ENCODE measurements at regions not wholly inside any gene's neighbourhood (a gene's known extent, or its start where the extent isn't known, plus 50 kb on each side); places are given as distances from the start of the nearest gene placed in this dataset.

DNA sequence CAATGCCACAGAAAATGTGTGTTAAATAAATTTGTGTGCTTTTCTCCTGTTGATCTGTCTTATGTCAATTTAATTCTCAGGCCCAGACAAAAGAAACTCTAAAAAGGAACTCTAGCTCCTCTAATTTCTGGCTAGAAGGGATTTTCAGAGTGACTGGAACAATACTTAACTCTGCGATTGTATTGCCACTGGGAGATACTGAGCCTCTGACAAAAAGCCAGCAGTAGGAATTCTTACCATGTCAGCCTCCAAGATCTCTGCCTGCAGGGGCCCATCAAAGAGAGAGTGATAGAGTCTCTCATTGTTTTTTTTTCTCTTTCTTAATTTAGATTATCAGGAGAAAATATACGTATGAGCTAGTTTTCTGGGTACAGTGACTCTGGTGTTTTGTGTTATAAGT lies 1165.7 kb downstream of the BRINP3 start:
- H3K27me3 ChIP-seq (ENCODE audit: control insufficient read depth in 4 of 4, insufficient read depth in 4 of 4, low read length in 3 of 4): no peaks in the 10 kb centered on the region
- TF ChIP-seq GABPA (IDR thresholded peaks at IDR 0.05 in 1 of 2, conservative IDR thresholded peaks at IDR 0.05 in 1 of 2) (no peak), RAD21 (IDR thresholded peaks at IDR 0.05) (no peak), EGR1 (IDR thresholded peaks at IDR 0.05; ENCODE audit: low read depth in 2 of 2) (no peak), FOXA2 (IDR thresholded peaks at IDR 0.05) (no peak), NR2F2 (IDR thresholded peaks at IDR 0.05) (no peak), TAF1 (conservative IDR thresholded peaks at IDR 0.05) (no peak), HNF4G (IDR thresholded peaks at IDR 0.05) (no peak)
- TF ChIP-seq, protein P1, sequence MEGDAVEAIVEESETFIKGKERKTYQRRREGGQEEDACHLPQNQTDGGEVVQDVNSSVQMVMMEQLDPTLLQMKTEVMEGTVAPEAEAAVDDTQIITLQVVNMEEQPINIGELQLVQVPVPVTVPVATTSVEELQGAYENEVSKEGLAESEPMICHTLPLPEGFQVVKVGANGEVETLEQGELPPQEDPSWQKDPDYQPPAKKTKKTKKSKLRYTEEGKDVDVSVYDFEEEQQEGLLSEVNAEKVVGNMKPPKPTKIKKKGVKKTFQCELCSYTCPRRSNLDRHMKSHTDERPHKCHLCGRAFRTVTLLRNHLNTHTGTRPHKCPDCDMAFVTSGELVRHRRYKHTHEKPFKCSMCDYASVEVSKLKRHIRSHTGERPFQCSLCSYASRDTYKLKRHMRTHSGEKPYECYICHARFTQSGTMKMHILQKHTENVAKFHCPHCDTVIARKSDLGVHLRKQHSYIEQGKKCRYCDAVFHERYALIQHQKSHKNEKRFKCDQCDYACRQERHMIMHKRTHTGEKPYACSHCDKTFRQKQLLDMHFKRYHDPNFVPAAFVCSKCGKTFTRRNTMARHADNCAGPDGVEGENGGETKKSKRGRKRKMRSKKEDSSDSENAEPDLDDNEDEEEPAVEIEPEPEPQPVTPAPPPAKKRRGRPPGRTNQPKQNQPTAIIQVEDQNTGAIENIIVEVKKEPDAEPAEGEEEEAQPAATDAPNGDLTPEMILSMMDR (IDR thresholded peaks at IDR 0.05; ENCODE audit: low read depth, low read length, missing input control): no peak
- TF ChIP-seq, protein P2, sequence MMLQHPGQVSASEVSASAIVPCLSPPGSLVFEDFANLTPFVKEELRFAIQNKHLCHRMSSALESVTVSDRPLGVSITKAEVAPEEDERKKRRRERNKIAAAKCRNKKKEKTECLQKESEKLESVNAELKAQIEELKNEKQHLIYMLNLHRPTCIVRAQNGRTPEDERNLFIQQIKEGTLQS (IDR thresholded peaks at IDR 0.05): no peak
- TF ChIP-seq, protein P3, sequence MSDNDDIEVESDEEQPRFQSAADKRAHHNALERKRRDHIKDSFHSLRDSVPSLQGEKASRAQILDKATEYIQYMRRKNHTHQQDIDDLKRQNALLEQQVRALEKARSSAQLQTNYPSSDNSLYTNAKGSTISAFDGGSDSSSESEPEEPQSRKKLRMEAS (IDR thresholded peaks at IDR 0.05): no peak
- 89% methylated on average over 2 of the region's 2 CpGs for WGBS
- no peak overlapping the region for H3K9ac ChIP-seq (ENCODE audit: low read depth in 1 of 2, low read length in 2 of 2)
- no peak overlapping the region for H3K4me3 ChIP-seq (ENCODE audit: low read depth in 1 of 3, low read length in 3 of 3)
- DNase-seq (ENCODE audit: low spot score): no peak
- H3K36me3 ChIP-seq (ENCODE audit: control insufficient read depth in 4 of 4, insufficient read depth in 3 of 4, low read depth in 1 of 4, low read length in 3 of 4): no peaks in the 10 kb centered on the region
- no peak overlapping the region for H3K27ac ChIP-seq (ENCODE audit: low read depth in 1 of 2, low read length in 2 of 2)
- no peaks in the 10 kb centered on the region for H3K9me3 ChIP-seq (ENCODE audit: control insufficient read depth in 4 of 4, low read length in 3 of 4)
- H3K4me1 ChIP-seq (ENCODE audit: control insufficient read depth in 4 of 4, insufficient read depth in 4 of 4, low read length in 3 of 4): peaks cover 1 to 12% (median 4%) of the 10 kb centered on the region in 4 donors

DNA sequence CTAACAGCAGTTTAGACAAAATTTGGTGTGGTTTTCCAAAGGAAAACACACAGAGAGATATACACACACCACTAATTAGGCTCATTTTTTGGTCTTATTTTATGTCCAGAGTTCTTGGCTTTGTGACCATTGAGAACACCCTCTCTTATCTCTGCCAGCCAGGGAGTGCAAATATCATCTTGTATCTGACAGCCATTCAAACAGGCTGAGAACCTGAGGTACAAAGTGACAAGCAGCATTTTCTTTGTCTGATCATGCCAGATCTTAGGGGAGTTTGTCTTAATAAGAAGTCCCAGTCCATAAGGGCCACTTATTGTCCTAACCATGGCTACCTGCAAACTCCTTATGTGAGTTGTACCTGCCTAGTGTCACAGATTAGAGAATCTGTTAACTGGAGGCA lies 1165.2 kb downstream of the BRINP3 start:
- TF ChIP-seq, protein P1 (IDR thresholded peaks at IDR 0.05; ENCODE audit: low read depth, low read length, missing input control): no peak
- TF ChIP-seq NR2F2 (IDR thresholded peaks at IDR 0.05) (no peak), JUND (IDR thresholded peaks at IDR 0.05) (no peak), TAF1 (conservative IDR thresholded peaks at IDR 0.05) (no peak), GABPA (IDR thresholded peaks at IDR 0.05 in 1 of 2, conservative IDR thresholded peaks at IDR 0.05 in 1 of 2) (no peak), FOXA1 (IDR thresholded peaks at IDR 0.05) (no peak), FOXA2 (IDR thresholded peaks at IDR 0.05) (no peak), HNF4A (conservative IDR thresholded peaks at IDR 0.05) (no peak), YY1 (IDR thresholded peaks at IDR 0.05) (no peak), RAD21 (IDR thresholded peaks at IDR 0.05) (no peak), RXRA (IDR thresholded peaks at IDR 0.05) (no peak), EGR1 (IDR thresholded peaks at IDR 0.05; ENCODE audit: low read depth in 2 of 2) (no peak), SP1 (IDR thresholded peaks at IDR 0.05) (no peak)
- TF ChIP-seq, protein P2 (IDR thresholded peaks at IDR 0.05): no peak
- TF ChIP-seq, protein P4, sequence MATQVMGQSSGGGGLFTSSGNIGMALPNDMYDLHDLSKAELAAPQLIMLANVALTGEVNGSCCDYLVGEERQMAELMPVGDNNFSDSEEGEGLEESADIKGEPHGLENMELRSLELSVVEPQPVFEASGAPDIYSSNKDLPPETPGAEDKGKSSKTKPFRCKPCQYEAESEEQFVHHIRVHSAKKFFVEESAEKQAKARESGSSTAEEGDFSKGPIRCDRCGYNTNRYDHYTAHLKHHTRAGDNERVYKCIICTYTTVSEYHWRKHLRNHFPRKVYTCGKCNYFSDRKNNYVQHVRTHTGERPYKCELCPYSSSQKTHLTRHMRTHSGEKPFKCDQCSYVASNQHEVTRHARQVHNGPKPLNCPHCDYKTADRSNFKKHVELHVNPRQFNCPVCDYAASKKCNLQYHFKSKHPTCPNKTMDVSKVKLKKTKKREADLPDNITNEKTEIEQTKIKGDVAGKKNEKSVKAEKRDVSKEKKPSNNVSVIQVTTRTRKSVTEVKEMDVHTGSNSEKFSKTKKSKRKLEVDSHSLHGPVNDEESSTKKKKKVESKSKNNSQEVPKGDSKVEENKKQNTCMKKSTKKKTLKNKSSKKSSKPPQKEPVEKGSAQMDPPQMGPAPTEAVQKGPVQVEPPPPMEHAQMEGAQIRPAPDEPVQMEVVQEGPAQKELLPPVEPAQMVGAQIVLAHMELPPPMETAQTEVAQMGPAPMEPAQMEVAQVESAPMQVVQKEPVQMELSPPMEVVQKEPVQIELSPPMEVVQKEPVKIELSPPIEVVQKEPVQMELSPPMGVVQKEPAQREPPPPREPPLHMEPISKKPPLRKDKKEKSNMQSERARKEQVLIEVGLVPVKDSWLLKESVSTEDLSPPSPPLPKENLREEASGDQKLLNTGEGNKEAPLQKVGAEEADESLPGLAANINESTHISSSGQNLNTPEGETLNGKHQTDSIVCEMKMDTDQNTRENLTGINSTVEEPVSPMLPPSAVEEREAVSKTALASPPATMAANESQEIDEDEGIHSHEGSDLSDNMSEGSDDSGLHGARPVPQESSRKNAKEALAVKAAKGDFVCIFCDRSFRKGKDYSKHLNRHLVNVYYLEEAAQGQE (IDR thresholded peaks at IDR 0.05): no peak
- TF ChIP-seq, protein P3 (IDR thresholded peaks at IDR 0.05): no peak
- TF ChIP-seq, protein P5, sequence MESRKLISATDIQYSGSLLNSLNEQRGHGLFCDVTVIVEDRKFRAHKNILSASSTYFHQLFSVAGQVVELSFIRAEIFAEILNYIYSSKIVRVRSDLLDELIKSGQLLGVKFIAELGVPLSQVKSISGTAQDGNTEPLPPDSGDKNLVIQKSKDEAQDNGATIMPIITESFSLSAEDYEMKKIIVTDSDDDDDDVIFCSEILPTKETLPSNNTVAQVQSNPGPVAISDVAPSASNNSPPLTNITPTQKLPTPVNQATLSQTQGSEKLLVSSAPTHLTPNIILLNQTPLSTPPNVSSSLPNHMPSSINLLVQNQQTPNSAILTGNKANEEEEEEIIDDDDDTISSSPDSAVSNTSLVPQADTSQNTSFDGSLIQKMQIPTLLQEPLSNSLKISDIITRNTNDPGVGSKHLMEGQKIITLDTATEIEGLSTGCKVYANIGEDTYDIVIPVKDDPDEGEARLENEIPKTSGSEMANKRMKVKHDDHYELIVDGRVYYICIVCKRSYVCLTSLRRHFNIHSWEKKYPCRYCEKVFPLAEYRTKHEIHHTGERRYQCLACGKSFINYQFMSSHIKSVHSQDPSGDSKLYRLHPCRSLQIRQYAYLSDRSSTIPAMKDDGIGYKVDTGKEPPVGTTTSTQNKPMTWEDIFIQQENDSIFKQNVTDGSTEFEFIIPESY (IDR thresholded peaks at IDR 0.05): no peak
- DNase-seq (ENCODE audit: low spot score): no peak
- Histone ChIP-seq H3K27me3 (ENCODE audit: control insufficient read depth in 4 of 4, insufficient read depth in 4 of 4, low read length in 3 of 4) (no peaks in the 10 kb centered on the region), H3K4me3 (ENCODE audit: low read depth in 1 of 3, low read length in 3 of 3) (no peak overlapping the region), H3K4me1 (ENCODE audit: control insufficient read depth in 4 of 4, insufficient read depth in 4 of 4, low read length in 3 of 4) (peaks cover 1 to 12% (median 4%) of the 10 kb centered on the region in 4 donors), H3K27ac (ENCODE audit: low read depth in 1 of 2, low read length in 2 of 2) (no peak overlapping the region), H3K9ac (ENCODE audit: low read depth in 1 of 2, low read length in 2 of 2) (no peak overlapping the region), H3K9me3 (ENCODE audit: control insufficient read depth in 4 of 4, low read length in 3 of 4) (no peaks in the 10 kb centered on the region), H3K36me3 (ENCODE audit: control insufficient read depth in 4 of 4, insufficient read depth in 3 of 4, low read depth in 1 of 4, low read length in 3 of 4) (no peaks in the 10 kb centered on the region)

Data from liver (tissue), 8 donors.